ENCODE measurements at regions not wholly inside any gene's neighbourhood (a gene's known extent, or its start where the extent isn't known, plus 50 kb on each side); places are given as distances from the start of the nearest gene placed in this dataset.

DNA sequence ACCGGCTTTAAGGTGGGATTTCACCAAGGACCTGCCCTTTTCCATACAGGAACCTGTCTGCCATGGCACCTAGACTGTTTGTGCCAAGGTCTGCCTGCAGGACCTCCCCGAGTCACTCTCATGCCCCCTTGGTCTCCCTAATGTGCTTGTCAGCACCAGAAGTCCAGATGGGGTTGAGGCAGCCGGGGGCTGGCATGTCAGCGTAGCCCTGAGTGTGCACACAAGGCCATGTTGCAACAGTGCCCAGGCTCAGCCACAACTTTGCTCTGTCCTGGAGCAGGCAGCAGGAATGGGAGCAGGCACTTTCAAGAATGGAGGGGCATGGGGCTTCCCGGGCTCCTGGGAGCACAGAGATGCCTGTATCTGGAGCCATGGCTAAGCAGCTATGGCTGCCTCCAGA lies 621.5 kb downstream of the CDH9 start:
- BruUV-seq (replicated peaks): no TSS peak
- intact Hi-C loops (cut with micrococcal nuclease; ENCODE audit: unreplicated experiment) (no loop called here), in situ Hi-C loops (cut with HindIII; ENCODE audit: low pct_unique_long_range_greater_than_20kb, low sequenced_read_pairs) (no loop called here)
- TF ChIP-seq TCF7L2 (IDR thresholded peaks at IDR 0.05; ENCODE audit: low read depth, low read length) (no peak), POLR2AphosphoS5 (IDR thresholded peaks at IDR 0.05; ENCODE audit: low read depth, low read length) (no peak), SIN3A (IDR thresholded peaks at IDR 0.05; ENCODE audit: borderline replicate concordance, insufficient read depth, low read depth, low read length) (no peak)
- TF ChIP-seq, protein P1, sequence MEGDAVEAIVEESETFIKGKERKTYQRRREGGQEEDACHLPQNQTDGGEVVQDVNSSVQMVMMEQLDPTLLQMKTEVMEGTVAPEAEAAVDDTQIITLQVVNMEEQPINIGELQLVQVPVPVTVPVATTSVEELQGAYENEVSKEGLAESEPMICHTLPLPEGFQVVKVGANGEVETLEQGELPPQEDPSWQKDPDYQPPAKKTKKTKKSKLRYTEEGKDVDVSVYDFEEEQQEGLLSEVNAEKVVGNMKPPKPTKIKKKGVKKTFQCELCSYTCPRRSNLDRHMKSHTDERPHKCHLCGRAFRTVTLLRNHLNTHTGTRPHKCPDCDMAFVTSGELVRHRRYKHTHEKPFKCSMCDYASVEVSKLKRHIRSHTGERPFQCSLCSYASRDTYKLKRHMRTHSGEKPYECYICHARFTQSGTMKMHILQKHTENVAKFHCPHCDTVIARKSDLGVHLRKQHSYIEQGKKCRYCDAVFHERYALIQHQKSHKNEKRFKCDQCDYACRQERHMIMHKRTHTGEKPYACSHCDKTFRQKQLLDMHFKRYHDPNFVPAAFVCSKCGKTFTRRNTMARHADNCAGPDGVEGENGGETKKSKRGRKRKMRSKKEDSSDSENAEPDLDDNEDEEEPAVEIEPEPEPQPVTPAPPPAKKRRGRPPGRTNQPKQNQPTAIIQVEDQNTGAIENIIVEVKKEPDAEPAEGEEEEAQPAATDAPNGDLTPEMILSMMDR (IDR thresholded peaks at IDR 0.05): no peak
- TF ChIP-seq, protein P2, sequence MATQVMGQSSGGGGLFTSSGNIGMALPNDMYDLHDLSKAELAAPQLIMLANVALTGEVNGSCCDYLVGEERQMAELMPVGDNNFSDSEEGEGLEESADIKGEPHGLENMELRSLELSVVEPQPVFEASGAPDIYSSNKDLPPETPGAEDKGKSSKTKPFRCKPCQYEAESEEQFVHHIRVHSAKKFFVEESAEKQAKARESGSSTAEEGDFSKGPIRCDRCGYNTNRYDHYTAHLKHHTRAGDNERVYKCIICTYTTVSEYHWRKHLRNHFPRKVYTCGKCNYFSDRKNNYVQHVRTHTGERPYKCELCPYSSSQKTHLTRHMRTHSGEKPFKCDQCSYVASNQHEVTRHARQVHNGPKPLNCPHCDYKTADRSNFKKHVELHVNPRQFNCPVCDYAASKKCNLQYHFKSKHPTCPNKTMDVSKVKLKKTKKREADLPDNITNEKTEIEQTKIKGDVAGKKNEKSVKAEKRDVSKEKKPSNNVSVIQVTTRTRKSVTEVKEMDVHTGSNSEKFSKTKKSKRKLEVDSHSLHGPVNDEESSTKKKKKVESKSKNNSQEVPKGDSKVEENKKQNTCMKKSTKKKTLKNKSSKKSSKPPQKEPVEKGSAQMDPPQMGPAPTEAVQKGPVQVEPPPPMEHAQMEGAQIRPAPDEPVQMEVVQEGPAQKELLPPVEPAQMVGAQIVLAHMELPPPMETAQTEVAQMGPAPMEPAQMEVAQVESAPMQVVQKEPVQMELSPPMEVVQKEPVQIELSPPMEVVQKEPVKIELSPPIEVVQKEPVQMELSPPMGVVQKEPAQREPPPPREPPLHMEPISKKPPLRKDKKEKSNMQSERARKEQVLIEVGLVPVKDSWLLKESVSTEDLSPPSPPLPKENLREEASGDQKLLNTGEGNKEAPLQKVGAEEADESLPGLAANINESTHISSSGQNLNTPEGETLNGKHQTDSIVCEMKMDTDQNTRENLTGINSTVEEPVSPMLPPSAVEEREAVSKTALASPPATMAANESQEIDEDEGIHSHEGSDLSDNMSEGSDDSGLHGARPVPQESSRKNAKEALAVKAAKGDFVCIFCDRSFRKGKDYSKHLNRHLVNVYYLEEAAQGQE (IDR thresholded peaks at IDR 0.05; ENCODE audit: insufficient read depth in 1 of 2, low read depth in 2 of 2, low read length in 1 of 2): no peak
- no peaks in the 10 kb centered on the region for H3K36me3 ChIP-seq (ENCODE audit: control insufficient read depth, insufficient read depth, low read length)
- H3K27ac ChIP-seq (ENCODE audit: low read length): no peak overlapping the region
- DNase-seq (ENCODE audit: low read depth, low spot score) (no peak), ATAC-seq (no peak)
- no peaks in the 10 kb centered on the region for H3K27me3 ChIP-seq (ENCODE audit: control insufficient read depth, insufficient read depth, low read length)
- CTCF ChIA-PET: no interaction called here
- POLR2A ChIA-PET: no interaction called here
- no peaks in the 10 kb centered on the region for H3K4me1 ChIP-seq (ENCODE audit: control insufficient read depth, insufficient read depth, low read length)
- no peaks in the 10 kb centered on the region for H3K9me3 ChIP-seq (ENCODE audit: control insufficient read depth, insufficient read depth, low read depth, low read length)
- H3K4me3 ChIP-seq (ENCODE audit: low read depth in 2 of 2, low read length in 2 of 2): no peak overlapping the region

DNA sequence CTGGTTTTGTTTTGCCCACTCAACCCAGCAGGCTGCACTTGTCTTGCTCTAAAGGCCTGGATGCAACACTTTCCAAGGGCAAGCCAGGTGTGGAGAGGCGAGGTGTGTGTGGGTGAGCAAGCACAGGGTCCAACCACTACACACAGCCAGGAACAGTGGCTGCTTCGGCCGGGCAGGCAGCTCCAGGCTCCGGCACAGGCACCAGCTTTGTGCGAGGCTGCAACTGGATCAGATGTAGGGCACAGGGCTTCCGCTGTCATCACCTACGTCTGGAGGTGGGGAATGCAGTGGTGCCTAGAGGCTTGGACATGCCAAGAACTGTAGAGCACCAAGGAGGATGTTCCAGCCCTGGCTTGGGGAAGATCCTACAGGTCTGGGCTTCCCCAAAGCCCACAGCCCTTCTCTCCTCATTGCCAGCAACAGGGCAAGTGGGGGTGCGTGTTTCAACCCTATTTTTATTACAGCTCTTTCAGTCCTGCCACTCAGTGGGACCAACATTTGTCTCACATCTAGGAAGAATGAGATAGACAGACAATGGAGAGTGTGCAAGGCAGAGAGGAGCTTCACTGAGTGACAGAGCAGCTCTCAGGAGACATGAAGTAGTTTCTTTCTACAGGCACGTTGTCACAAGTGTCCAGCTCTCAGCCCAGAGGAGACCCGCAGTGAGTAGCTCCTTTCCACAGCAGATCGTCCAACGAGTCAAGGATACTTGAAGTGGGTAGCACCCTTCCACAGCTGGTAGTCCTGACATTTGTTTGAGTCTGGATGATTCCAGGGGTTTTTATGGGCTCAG lies 622.2 kb downstream of the CDH9 start:
- Histone ChIP-seq H3K27ac (ENCODE audit: low read length) (no peak overlapping the region), H3K4me1 (ENCODE audit: control insufficient read depth, insufficient read depth, low read length) (no peaks in the 10 kb centered on the region), H3K4me3 (ENCODE audit: low read depth in 2 of 2, low read length in 2 of 2) (no peak overlapping the region), H3K9me3 (ENCODE audit: control insufficient read depth, insufficient read depth, low read depth, low read length) (no peaks in the 10 kb centered on the region), H3K36me3 (ENCODE audit: control insufficient read depth, insufficient read depth, low read length) (no peaks in the 10 kb centered on the region), H3K27me3 (ENCODE audit: control insufficient read depth, insufficient read depth, low read length) (no peaks in the 10 kb centered on the region)
- ChIA-PET CTCF (no interaction called here), POLR2A (no interaction called here)
- in situ Hi-C loops (cut with HindIII; ENCODE audit: low pct_unique_long_range_greater_than_20kb, low sequenced_read_pairs) (no loop called here), intact Hi-C loops (cut with micrococcal nuclease; ENCODE audit: unreplicated experiment) (no loop called here)
- TF ChIP-seq SIN3A (IDR thresholded peaks at IDR 0.05; ENCODE audit: borderline replicate concordance, insufficient read depth, low read depth, low read length) (no peak), TCF7L2 (IDR thresholded peaks at IDR 0.05; ENCODE audit: low read depth, low read length) (no peak)
- DNase-seq (ENCODE audit: low read depth, low spot score) (no peak), ATAC-seq (peak; percentile 30; the same call in 1 of the 2 replicates)
- BruUV-seq (replicated peaks): no TSS peak

DNA sequence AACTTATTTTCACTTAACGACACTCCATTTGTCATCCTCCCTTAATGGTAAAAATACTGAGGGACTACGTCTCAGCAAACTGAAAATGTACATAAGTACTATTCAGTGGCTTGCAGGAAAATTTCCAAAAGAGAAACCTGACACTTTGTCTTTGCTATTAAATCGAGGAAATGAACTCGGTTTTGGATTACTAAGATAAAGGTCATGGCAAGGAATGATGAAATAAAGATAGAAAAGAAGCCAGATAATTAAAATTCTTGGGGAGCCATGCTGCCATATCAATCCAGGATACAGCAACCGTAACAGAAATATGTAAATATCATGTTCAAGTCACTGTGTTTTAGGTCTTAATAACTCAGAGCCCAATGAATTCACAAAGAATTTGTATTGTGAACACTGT lies 647.8 kb downstream of the CDH9 start:
- ATAC-seq (no peak), DNase-seq (ENCODE audit: low read depth, low spot score) (no peak)
- in situ Hi-C loops (cut with HindIII; ENCODE audit: low pct_unique_long_range_greater_than_20kb, low sequenced_read_pairs) (no loop called here), intact Hi-C loops (cut with micrococcal nuclease; ENCODE audit: unreplicated experiment) (no loop called here)
- no TSS peak for BruUV-seq (replicated peaks)
- Histone ChIP-seq H3K27me3 (ENCODE audit: control insufficient read depth, insufficient read depth, low read length) (no peaks in the 10 kb centered on the region), H3K36me3 (ENCODE audit: control insufficient read depth, insufficient read depth, low read length) (no peaks in the 10 kb centered on the region), H3K9me3 (ENCODE audit: control insufficient read depth, insufficient read depth, low read depth, low read length) (no peaks in the 10 kb centered on the region), H3K4me3 (ENCODE audit: low read depth in 2 of 2, low read length in 2 of 2) (no peak overlapping the region), H3K4me1 (ENCODE audit: control insufficient read depth, insufficient read depth, low read length) (no peaks in the 10 kb centered on the region), H3K27ac (ENCODE audit: low read length) (no peak overlapping the region)
- ChIA-PET CTCF (no interaction called here), POLR2A (no interaction called here)
- TF ChIP-seq, protein P1 (IDR thresholded peaks at IDR 0.05): no peak
- TF ChIP-seq, protein P2 (IDR thresholded peaks at IDR 0.05; ENCODE audit: insufficient read depth in 1 of 2, low read depth in 2 of 2, low read length in 1 of 2): no peak
